ENCODE measurements at regions not wholly inside any gene's neighbourhood (a gene's known extent, or its start where the extent isn't known, plus 50 kb on each side); places are given as distances from the start of the nearest gene placed in this dataset.

DNA sequence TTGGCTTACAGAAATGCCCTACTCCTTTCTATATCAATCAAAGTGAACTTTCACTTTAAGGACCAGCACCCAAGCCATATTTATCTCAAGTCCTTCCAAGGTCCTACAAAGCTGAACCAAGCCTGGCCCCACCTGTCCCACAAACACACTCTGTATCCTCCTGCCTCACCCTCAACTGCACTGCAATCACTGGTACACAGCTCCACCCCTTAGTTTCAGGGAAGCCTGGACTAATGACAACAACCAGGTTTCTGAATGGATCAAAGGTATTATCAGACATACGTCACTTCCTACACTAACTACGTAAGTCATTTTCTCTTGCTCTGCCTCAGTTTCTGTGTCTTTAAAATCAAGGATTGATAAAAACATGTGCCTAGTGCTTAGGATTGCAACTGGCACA is 205.6 kb upstream of the HS3ST1 start:
- no peak for TF ChIP-seq SIN3A (IDR thresholded peaks at IDR 0.05; ENCODE audit: borderline replicate concordance, insufficient read depth, low read length)
- TF ChIP-seq TAF1 (IDR thresholded peaks at IDR 0.05; ENCODE audit: borderline replicate concordance, insufficient read depth, low read length), result no peak
- no peak for TF ChIP-seq REST (IDR thresholded peaks at IDR 0.05; ENCODE audit: insufficient read depth in 1 of 2, low read depth in 2 of 2, low read length in 2 of 2)
- no peak for TF ChIP-seq POLR2AphosphoS5 (IDR thresholded peaks at IDR 0.05; ENCODE audit: low read depth, low read length)
- TF ChIP-seq FOXP2 (optimal IDR thresholded peaks at IDR 0.05; ENCODE audit: borderline replicate concordance, extremely low read depth, extremely low read length, insufficient read depth), result no peak

DNA sequence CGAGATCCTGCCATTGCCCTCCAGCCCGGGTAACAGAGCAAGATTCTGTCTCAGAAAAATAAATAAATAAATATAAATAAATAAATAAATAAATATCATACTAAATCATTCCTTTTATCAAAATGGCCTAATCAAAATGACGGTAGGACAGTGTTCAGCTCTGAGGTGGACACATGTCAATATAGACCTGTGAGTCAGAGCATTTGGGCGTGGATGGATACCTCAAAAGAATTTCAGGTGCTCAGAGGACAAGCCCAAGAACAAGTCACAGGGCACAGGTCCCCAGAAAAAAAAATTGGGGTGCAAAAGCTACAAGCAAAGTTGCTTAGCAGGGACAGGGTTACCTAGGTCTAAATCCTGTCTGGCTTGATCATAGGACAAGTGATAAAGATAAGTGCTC is 204.7 kb upstream of the HS3ST1 start:
- TF ChIP-seq FOXP2 (optimal IDR thresholded peaks at IDR 0.05; ENCODE audit: borderline replicate concordance, extremely low read depth, extremely low read length, insufficient read depth) (no peak), TAF1 (IDR thresholded peaks at IDR 0.05; ENCODE audit: borderline replicate concordance, insufficient read depth, low read length) (no peak), POLR2AphosphoS5 (IDR thresholded peaks at IDR 0.05; ENCODE audit: low read depth, low read length) (no peak), SIN3A (IDR thresholded peaks at IDR 0.05; ENCODE audit: borderline replicate concordance, insufficient read depth, low read length) (no peak), REST (IDR thresholded peaks at IDR 0.05; ENCODE audit: insufficient read depth in 1 of 2, low read depth in 2 of 2, low read length in 2 of 2) (no peak)

DNA sequence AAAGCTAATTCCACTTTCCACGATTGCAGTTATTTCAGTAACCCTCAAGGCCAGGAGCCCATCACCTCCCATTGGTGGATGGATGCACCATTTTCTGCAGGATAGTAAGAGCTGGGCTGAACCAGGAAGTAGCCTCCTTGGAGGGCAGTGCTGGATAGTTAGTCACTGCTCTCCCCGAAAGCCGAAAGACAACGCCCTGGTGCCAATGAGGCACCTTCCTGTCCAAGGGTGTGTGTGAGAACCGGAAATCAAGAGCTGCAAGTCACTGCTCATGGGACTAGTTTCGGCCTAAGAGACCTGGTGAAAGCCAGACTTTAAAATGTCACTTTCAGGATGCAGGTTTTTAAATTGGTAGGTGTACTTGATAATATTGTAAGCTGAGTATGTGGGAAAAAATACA is 203.8 kb upstream of the HS3ST1 start:
- TF ChIP-seq FOXP2 (optimal IDR thresholded peaks at IDR 0.05; ENCODE audit: borderline replicate concordance, extremely low read depth, extremely low read length, insufficient read depth) (no peak), POLR2AphosphoS5 (IDR thresholded peaks at IDR 0.05; ENCODE audit: low read depth, low read length) (no peak), REST (IDR thresholded peaks at IDR 0.05; ENCODE audit: insufficient read depth in 1 of 2, low read depth in 2 of 2, low read length in 2 of 2) (no peak), SIN3A (IDR thresholded peaks at IDR 0.05; ENCODE audit: borderline replicate concordance, insufficient read depth, low read length) (no peak), TAF1 (IDR thresholded peaks at IDR 0.05; ENCODE audit: borderline replicate concordance, insufficient read depth, low read length) (no peak)

GRCh38 chr4:11632025-11632424 is 203.3 kb upstream of the HS3ST1 start:
- TF ChIP-seq TAF1 (IDR thresholded peaks at IDR 0.05; ENCODE audit: borderline replicate concordance, insufficient read depth, low read length) (no peak), POLR2AphosphoS5 (IDR thresholded peaks at IDR 0.05; ENCODE audit: low read depth, low read length) (no peak), FOXP2 (optimal IDR thresholded peaks at IDR 0.05; ENCODE audit: borderline replicate concordance, extremely low read depth, extremely low read length, insufficient read depth) (no peak), SIN3A (IDR thresholded peaks at IDR 0.05; ENCODE audit: borderline replicate concordance, insufficient read depth, low read length) (no peak), REST (IDR thresholded peaks at IDR 0.05; ENCODE audit: insufficient read depth in 1 of 2, low read depth in 2 of 2, low read length in 2 of 2) (no peak)

DNA sequence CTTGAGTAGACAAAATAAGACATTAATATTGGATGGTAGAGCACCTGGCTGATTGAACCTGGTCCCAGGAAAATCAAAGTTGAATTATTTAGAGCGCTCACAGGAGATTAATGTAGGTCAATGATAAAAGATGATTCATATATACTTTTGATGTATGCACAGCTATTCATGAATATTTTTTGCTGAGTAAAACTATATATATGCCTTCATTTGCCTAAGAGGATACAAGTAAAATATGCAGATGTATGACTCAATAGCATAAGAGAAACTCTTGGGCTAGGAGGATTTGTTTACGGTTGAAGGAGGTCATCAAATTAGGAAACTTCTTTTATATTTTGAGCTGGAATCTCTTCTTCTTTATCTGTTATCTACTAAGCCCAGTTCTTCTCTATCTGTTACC is 202.7 kb upstream of the HS3ST1 start:
- TF ChIP-seq TAF1 (IDR thresholded peaks at IDR 0.05; ENCODE audit: borderline replicate concordance, insufficient read depth, low read length) (no peak), FOXP2 (optimal IDR thresholded peaks at IDR 0.05; ENCODE audit: borderline replicate concordance, extremely low read depth, extremely low read length, insufficient read depth) (no peak), REST (IDR thresholded peaks at IDR 0.05; ENCODE audit: insufficient read depth in 1 of 2, low read depth in 2 of 2, low read length in 2 of 2) (no peak), POLR2AphosphoS5 (IDR thresholded peaks at IDR 0.05; ENCODE audit: low read depth, low read length) (no peak), SIN3A (IDR thresholded peaks at IDR 0.05; ENCODE audit: borderline replicate concordance, insufficient read depth, low read length) (no peak)
